ENCODE measurements at regions not wholly inside any gene's neighbourhood (a gene's known extent, or its start where the extent isn't known, plus 50 kb on each side); places are given as distances from the start of the nearest gene placed in this dataset.
A peak's percentile ranks its signal among the peaks of the same experiment; 100 is the strongest.

DNA sequence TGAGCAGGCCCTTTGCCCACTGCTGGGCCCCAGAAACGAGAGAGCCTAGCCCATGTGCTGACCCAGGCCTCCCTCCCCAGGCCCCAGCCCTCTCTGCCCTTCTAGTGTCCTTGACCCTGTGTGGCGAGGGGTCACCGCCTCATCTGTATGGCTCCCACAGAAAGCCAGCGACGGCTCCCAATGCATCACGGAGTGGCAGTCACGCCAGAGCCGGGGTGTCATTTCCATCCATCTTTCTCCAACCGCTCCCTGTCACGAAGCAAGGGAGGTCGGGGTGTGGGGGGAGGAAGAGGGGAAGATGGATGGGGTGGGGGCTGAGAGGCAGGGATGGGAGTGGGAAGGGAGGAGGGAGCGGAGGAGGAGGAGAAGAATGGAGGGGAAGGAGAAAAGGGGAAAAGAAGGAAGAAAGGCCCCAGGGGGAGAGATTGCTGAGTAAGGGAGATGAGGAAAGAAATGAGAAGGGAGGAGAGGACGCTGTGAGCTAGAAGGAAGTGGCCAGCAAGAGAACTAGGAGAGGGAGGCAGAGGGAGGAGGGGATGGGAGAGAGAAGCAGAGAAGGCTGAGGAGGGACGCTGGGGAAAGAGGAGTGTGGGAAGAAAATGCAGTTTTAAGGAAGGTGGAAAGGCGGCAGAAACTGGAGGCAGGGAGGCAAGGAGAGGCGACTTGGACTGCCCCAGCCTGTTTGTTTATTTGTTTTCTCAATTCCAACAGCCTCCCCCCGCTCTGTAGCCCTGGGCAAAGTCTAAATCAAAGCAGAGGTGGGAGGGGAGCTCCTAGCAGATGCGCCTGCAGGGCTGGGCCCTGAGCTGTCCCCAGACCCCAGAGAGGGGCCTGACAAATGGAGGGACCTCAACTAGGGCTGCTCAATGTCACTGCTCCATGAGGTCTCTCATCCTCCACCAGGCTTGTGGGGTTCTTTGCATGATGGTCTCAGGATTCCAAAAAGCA is 75.5 kb upstream of the LHX5 start:
- Histone ChIP-seq H3K36me3 (ENCODE audit: control insufficient read depth in 2 of 2, insufficient read depth in 1 of 2, low read length in 2 of 2) (no peaks in the 10 kb centered on the region), H3K4me3 (ENCODE audit: low read depth, low read length) (no peak overlapping the region), H3K27ac (ENCODE audit: extremely low read depth, low read depth, low read length) (no peak overlapping the region), H3K4me1 (ENCODE audit: control insufficient read depth, insufficient read depth, low read length) (no peaks in the 10 kb centered on the region), H3K9me3 (ENCODE audit: control insufficient read depth, insufficient read depth, low read depth, low read length) (no peaks in the 10 kb centered on the region)
- POLR2A ChIA-PET, result no interaction called here
- CTCF ChIA-PET, result no interaction called here
- TF ChIP-seq ZNF341 (tag by site-specific recombination; IDR thresholded peaks at IDR 0.05; ENCODE audit: low read depth) (0 out of 2 replicates have a peak, but pooled peaks have one; percentile 15), ZNF155 (tag by site-specific recombination; IDR thresholded peaks at IDR 0.05) (no peak)

DNA sequence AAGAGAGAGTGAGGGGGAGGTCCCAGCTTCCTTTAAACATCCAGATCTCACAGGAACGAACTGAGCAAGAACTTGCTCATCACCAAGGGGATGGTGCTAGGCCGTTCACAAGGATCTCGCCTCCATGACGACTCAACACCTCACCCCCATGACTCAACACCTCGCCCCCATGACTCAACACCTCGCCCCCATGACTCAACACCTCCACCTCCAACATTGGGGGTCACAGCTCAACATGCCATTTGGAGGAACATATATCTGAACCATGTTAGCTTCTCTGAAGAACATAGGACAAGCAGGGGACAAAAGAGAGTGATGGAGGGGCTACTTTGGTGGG is 66.0 kb upstream of the LHX5 start:
- no peaks in the 10 kb centered on the region for H3K4me1 ChIP-seq (ENCODE audit: control insufficient read depth, insufficient read depth, low read length)
- TF ChIP-seq ZFP37 (tag by site-specific recombination; IDR thresholded peaks at IDR 0.05) (no peak), ZBTB21 (tag by site-specific recombination; IDR thresholded peaks at IDR 0.05) (peak; percentile 38; the same call in 1 of the 2 replicates), ZNF610 (tag by site-specific recombination; IDR thresholded peaks at IDR 0.05; ENCODE audit: borderline replicate concordance) (no peak), ZFP69B (tag by site-specific recombination; IDR thresholded peaks at IDR 0.05) (no peak), ZNF560 (tag by site-specific recombination; IDR thresholded peaks at IDR 0.05; ENCODE audit: borderline replicate concordance) (no peak), EGR2 (tag by site-specific recombination; IDR thresholded peaks at IDR 0.05; ENCODE audit: low read depth) (peak; percentile 11; the same call in 1 of the 2 replicates), ZNF174 (tag by site-specific recombination; IDR thresholded peaks at IDR 0.05) (no peak), GLIS1 (tag by site-specific recombination; IDR thresholded peaks at IDR 0.05) (no peak), ZNF341 (tag by site-specific recombination; IDR thresholded peaks at IDR 0.05; ENCODE audit: low read depth) (no peak), ZNF626 (tag by site-specific recombination; IDR thresholded peaks at IDR 0.05) (no peak), ZFHX2 (tag by site-specific recombination; conservative IDR thresholded peaks at IDR 0.05) (0 out of 2 replicates have a peak, but pooled peaks have one; percentile 22)
- TF ChIP-seq, protein P1, sequence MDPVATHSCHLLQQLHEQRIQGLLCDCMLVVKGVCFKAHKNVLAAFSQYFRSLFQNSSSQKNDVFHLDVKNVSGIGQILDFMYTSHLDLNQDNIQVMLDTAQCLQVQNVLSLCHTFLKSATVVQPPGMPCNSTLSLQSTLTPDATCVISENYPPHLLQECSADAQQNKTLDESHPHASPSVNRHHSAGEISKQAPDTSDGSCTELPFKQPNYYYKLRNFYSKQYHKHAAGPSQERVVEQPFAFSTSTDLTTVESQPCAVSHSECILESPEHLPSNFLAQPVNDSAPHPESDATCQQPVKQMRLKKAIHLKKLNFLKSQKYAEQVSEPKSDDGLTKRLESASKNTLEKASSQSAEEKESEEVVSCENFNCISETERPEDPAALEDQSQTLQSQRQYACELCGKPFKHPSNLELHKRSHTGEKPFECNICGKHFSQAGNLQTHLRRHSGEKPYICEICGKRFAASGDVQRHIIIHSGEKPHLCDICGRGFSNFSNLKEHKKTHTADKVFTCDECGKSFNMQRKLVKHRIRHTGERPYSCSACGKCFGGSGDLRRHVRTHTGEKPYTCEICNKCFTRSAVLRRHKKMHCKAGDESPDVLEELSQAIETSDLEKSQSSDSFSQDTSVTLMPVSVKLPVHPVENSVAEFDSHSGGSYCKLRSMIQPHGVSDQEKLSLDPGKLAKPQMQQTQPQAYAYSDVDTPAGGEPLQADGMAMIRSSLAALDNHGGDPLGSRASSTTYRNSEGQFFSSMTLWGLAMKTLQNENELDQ (tag by site-specific recombination; IDR thresholded peaks at IDR 0.05; ENCODE audit: low read depth), result no peak
- TF ChIP-seq, protein P2, sequence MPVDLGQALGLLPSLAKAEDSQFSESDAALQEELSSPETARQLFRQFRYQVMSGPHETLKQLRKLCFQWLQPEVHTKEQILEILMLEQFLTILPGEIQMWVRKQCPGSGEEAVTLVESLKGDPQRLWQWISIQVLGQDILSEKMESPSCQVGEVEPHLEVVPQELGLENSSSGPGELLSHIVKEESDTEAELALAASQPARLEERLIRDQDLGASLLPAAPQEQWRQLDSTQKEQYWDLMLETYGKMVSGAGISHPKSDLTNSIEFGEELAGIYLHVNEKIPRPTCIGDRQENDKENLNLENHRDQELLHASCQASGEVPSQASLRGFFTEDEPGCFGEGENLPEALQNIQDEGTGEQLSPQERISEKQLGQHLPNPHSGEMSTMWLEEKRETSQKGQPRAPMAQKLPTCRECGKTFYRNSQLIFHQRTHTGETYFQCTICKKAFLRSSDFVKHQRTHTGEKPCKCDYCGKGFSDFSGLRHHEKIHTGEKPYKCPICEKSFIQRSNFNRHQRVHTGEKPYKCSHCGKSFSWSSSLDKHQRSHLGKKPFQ (tag by site-specific recombination; IDR thresholded peaks at IDR 0.05), result no peak
- TF ChIP-seq, protein P3, sequence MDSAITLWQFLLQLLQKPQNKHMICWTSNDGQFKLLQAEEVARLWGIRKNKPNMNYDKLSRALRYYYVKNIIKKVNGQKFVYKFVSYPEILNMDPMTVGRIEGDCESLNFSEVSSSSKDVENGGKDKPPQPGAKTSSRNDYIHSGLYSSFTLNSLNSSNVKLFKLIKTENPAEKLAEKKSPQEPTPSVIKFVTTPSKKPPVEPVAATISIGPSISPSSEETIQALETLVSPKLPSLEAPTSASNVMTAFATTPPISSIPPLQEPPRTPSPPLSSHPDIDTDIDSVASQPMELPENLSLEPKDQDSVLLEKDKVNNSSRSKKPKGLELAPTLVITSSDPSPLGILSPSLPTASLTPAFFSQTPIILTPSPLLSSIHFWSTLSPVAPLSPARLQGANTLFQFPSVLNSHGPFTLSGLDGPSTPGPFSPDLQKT (IDR thresholded peaks at IDR 0.05; ENCODE audit: borderline replicate concordance, low read depth, low read length), result no peak
- CTCF ChIA-PET, result interaction anchor here (1.0 kb wide), 1 partner anchor 24 kb away, joined by 5 read pairs; no protein-coding TSS in a partner anchor
- H3K36me3 ChIP-seq (ENCODE audit: control insufficient read depth in 2 of 2, insufficient read depth in 1 of 2, low read length in 2 of 2), result no peaks in the 10 kb centered on the region
- H3K4me3 ChIP-seq (ENCODE audit: low read depth, low read length), result no peak overlapping the region
- H3K27ac ChIP-seq (ENCODE audit: extremely low read depth, low read depth, low read length), result no peak overlapping the region
- H3K9me3 ChIP-seq (ENCODE audit: control insufficient read depth, insufficient read depth, low read depth, low read length), result no peaks in the 10 kb centered on the region
- POLR2A ChIA-PET, result no interaction called here

Measured in HEK293 (cell line).